ENCODE measurements at regions not wholly inside any gene's neighbourhood (a gene's known extent, or its start where the extent isn't known, plus 50 kb on each side); places are given as distances from the start of the nearest gene placed in this dataset.
"Not testable (repeated sequence)": the region's sequence is repeated elsewhere in the genome, so short reads cannot be mapped to it uniquely, and the experiment has no call there.

GRCh38 chr5:11392-11791, 80.6 kb upstream of the PLEKHG4B start:
- TF ChIP-seq, protein P1, sequence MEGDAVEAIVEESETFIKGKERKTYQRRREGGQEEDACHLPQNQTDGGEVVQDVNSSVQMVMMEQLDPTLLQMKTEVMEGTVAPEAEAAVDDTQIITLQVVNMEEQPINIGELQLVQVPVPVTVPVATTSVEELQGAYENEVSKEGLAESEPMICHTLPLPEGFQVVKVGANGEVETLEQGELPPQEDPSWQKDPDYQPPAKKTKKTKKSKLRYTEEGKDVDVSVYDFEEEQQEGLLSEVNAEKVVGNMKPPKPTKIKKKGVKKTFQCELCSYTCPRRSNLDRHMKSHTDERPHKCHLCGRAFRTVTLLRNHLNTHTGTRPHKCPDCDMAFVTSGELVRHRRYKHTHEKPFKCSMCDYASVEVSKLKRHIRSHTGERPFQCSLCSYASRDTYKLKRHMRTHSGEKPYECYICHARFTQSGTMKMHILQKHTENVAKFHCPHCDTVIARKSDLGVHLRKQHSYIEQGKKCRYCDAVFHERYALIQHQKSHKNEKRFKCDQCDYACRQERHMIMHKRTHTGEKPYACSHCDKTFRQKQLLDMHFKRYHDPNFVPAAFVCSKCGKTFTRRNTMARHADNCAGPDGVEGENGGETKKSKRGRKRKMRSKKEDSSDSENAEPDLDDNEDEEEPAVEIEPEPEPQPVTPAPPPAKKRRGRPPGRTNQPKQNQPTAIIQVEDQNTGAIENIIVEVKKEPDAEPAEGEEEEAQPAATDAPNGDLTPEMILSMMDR (IDR thresholded peaks at IDR 0.05 in 2 of 3, conservative IDR thresholded peaks at IDR 0.05 in 1 of 3; ENCODE audit: borderline replicate concordance in 1 of 3, insufficient read depth in 1 of 3, low read depth in 2 of 3, low read length in 2 of 3): not testable (repeated sequence)
- TF ChIP-seq POLR2AphosphoS5 (IDR thresholded peaks at IDR 0.05; ENCODE audit: low read depth, low read length); CEBPB (IDR thresholded peaks at IDR 0.05; ENCODE audit: low read depth); POLR2A (IDR thresholded peaks at IDR 0.05; ENCODE audit: borderline replicate concordance, extremely low read depth, insufficient read depth, insufficient read length); ATF3 (IDR thresholded peaks at IDR 0.05); RAD21 (IDR thresholded peaks at IDR 0.05; ENCODE audit: low read depth); EZH2phosphoT487 (IDR thresholded peaks at IDR 0.05; ENCODE audit: borderline replicate concordance); EZH2 (IDR thresholded peaks at IDR 0.05); SIN3A (IDR thresholded peaks at IDR 0.05; ENCODE audit: low read depth); SP1 (IDR thresholded peaks at IDR 0.05; ENCODE audit: low read depth): not testable (repeated sequence)
- TF ChIP-seq, protein P2, sequence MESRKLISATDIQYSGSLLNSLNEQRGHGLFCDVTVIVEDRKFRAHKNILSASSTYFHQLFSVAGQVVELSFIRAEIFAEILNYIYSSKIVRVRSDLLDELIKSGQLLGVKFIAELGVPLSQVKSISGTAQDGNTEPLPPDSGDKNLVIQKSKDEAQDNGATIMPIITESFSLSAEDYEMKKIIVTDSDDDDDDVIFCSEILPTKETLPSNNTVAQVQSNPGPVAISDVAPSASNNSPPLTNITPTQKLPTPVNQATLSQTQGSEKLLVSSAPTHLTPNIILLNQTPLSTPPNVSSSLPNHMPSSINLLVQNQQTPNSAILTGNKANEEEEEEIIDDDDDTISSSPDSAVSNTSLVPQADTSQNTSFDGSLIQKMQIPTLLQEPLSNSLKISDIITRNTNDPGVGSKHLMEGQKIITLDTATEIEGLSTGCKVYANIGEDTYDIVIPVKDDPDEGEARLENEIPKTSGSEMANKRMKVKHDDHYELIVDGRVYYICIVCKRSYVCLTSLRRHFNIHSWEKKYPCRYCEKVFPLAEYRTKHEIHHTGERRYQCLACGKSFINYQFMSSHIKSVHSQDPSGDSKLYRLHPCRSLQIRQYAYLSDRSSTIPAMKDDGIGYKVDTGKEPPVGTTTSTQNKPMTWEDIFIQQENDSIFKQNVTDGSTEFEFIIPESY (IDR thresholded peaks at IDR 0.05; ENCODE audit: extremely low read depth, insufficient replicate concordance, low read length): not testable (repeated sequence)
- TF ChIP-seq, protein P3, sequence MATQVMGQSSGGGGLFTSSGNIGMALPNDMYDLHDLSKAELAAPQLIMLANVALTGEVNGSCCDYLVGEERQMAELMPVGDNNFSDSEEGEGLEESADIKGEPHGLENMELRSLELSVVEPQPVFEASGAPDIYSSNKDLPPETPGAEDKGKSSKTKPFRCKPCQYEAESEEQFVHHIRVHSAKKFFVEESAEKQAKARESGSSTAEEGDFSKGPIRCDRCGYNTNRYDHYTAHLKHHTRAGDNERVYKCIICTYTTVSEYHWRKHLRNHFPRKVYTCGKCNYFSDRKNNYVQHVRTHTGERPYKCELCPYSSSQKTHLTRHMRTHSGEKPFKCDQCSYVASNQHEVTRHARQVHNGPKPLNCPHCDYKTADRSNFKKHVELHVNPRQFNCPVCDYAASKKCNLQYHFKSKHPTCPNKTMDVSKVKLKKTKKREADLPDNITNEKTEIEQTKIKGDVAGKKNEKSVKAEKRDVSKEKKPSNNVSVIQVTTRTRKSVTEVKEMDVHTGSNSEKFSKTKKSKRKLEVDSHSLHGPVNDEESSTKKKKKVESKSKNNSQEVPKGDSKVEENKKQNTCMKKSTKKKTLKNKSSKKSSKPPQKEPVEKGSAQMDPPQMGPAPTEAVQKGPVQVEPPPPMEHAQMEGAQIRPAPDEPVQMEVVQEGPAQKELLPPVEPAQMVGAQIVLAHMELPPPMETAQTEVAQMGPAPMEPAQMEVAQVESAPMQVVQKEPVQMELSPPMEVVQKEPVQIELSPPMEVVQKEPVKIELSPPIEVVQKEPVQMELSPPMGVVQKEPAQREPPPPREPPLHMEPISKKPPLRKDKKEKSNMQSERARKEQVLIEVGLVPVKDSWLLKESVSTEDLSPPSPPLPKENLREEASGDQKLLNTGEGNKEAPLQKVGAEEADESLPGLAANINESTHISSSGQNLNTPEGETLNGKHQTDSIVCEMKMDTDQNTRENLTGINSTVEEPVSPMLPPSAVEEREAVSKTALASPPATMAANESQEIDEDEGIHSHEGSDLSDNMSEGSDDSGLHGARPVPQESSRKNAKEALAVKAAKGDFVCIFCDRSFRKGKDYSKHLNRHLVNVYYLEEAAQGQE (IDR thresholded peaks at IDR 0.05; ENCODE audit: low read depth): not testable (repeated sequence)
- TF ChIP-seq, protein P4, sequence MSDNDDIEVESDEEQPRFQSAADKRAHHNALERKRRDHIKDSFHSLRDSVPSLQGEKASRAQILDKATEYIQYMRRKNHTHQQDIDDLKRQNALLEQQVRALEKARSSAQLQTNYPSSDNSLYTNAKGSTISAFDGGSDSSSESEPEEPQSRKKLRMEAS (IDR thresholded peaks at IDR 0.05): not testable (repeated sequence)

Data from HCT116 (cell line).